ENCODE measurements at regions not wholly inside any gene's neighbourhood (a gene's known extent, or its start where the extent isn't known, plus 50 kb on each side); places are given as distances from the start of the nearest gene placed in this dataset.

GRCh38 chr7:25968205-25968993, 183.6 kb upstream of the NFE2L3 start:
- TF ChIP-seq EZH2 (IDR thresholded peaks at IDR 0.05; ENCODE audit: insufficient read depth, low read length) (no peak), CTCF (IDR thresholded peaks at IDR 0.05; ENCODE audit: insufficient read depth, low read depth, low read length) (no peak)
- Histone ChIP-seq H3K9me3 (ENCODE audit: insufficient read depth, low read depth, low read length) (no peaks in the 10 kb centered on the region), H3K79me2 (ENCODE audit: insufficient read depth, low read length) (no peaks in the 10 kb centered on the region), H3K9ac (ENCODE audit: low read length) (no peak overlapping the region), H2AFZ (ENCODE audit: low read depth, low read length) (no peak overlapping the region), H3K27ac (ENCODE audit: low read depth, low read length) (no peak overlapping the region), H4K20me1 (ENCODE audit: insufficient read depth, low read length) (no peaks in the 10 kb centered on the region), H3K4me2 (ENCODE audit: low read length) (no peak overlapping the region), H3K36me3 (ENCODE audit: insufficient read depth, low read length) (no peaks in the 10 kb centered on the region), H3K4me1 (ENCODE audit: insufficient read depth, low read length) (no peaks in the 10 kb centered on the region), H3K4me3 (ENCODE audit: insufficient read depth, low read depth, low read length) (no peak overlapping the region), H3K27me3 (ENCODE audit: insufficient read depth, low read length) (no peaks in the 10 kb centered on the region)
- Mint-ChIP-seq H3K27me3 (ENCODE audit: low read depth, unreplicated experiment) (peaks cover 7% of the 10 kb centered on the region), H3K4me1 (ENCODE audit: low read depth, unreplicated experiment) (no peaks in the 10 kb centered on the region), H3K27ac (ENCODE audit: unreplicated experiment) (no peak overlapping the region), H3K36me3 (ENCODE audit: low read depth, unreplicated experiment) (peaks cover 3% of the 10 kb centered on the region), H3K9me3 (ENCODE audit: unreplicated experiment) (peaks cover 4% of the 10 kb centered on the region), H3K4me3 (ENCODE audit: unreplicated experiment) (no peak overlapping the region)
- FAIRE-seq (no peak), DNase-seq (ENCODE audit: low read depth) (no peak)

GRCh38 chr7:25970356-25970755, 181.6 kb upstream of the NFE2L3 start:
- H3K4me1 Mint-ChIP-seq (ENCODE audit: low read depth, unreplicated experiment), result no peaks in the 10 kb centered on the region

More at GRCh38 chr7:25970356-25970755, 181.6 kb upstream of the NFE2L3 start:
- H3K27me3 Mint-ChIP-seq (ENCODE audit: low read depth, unreplicated experiment), result peaks cover 7% of the 10 kb centered on the region
- Histone ChIP-seq H3K4me1 (ENCODE audit: insufficient read depth, low read length) (no peaks in the 10 kb centered on the region), H3K36me3 (ENCODE audit: insufficient read depth, low read length) (no peaks in the 10 kb centered on the region), H3K4me2 (ENCODE audit: low read length) (no peak overlapping the region), H3K9ac (ENCODE audit: low read length) (no peak overlapping the region), H3K27ac (ENCODE audit: low read depth, low read length) (no peak overlapping the region), H3K4me3 (ENCODE audit: insufficient read depth, low read depth, low read length) (no peak overlapping the region), H3K27me3 (ENCODE audit: insufficient read depth, low read length) (no peaks in the 10 kb centered on the region), H4K20me1 (ENCODE audit: insufficient read depth, low read length) (no peaks in the 10 kb centered on the region), H2AFZ (ENCODE audit: low read depth, low read length) (no peak overlapping the region), H3K9me3 (ENCODE audit: insufficient read depth, low read depth, low read length) (no peaks in the 10 kb centered on the region), H3K79me2 (ENCODE audit: insufficient read depth, low read length) (no peaks in the 10 kb centered on the region)
- DNase-seq (ENCODE audit: low read depth), result no peak
- H3K4me3 Mint-ChIP-seq (ENCODE audit: unreplicated experiment), result no peak overlapping the region
- TF ChIP-seq EZH2 (IDR thresholded peaks at IDR 0.05; ENCODE audit: insufficient read depth, low read length) (no peak), CTCF (IDR thresholded peaks at IDR 0.05; ENCODE audit: insufficient read depth, low read depth, low read length) (no peak)
- no peak for FAIRE-seq
- H3K9me3 Mint-ChIP-seq (ENCODE audit: unreplicated experiment), result peaks cover 4% of the 10 kb centered on the region
- H3K36me3 Mint-ChIP-seq (ENCODE audit: low read depth, unreplicated experiment), result peaks cover 3% of the 10 kb centered on the region
- no peak overlapping the region for H3K27ac Mint-ChIP-seq (ENCODE audit: unreplicated experiment)

Data from astrocyte (in vitro differentiated cells and primary cell).